Activated CD8-positive, alpha-beta memory T cell treated with anti-CD3 and anti-CD28 coated beads for 4 hours (primary cell): ENCODE measurements at regions not wholly inside any gene's neighbourhood (a gene's known extent, or its start where the extent isn't known, plus 50 kb on each side); places are given as distances from the start of the nearest gene placed in this dataset.
"Not testable (repeated sequence)": the region's sequence is repeated elsewhere in the genome, so short reads cannot be mapped to it uniquely, and the experiment has no call there.

ENCODE experiments used
- DNase-seq, 2 donors: peaks; one replicate each; pipeline ENCODE4 v3.0.0-alpha.2; 2020; ENCODE audit warnings: low read depth in 2 of 2

DNA sequence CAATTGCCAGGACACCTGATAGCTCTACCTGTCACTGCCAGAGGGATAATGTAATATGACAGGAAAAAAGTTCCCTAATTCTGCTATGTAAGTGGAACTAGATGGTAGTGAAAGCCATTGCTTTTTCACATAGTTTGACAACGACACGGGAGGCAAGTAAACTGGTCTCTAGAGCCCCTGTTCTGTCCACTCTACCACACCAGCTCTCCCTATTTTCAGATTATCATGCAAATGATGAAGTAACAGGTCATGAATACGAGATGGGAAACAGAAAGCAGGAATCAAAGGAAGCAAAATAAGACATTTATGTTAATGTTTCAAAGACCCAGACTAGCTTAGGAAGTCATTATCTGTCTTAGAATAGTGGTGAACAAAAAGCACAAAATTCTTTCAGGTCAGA, 56.2 kb downstream of the TAF11L14 start:
- no peak for DNase-seq

DNA sequence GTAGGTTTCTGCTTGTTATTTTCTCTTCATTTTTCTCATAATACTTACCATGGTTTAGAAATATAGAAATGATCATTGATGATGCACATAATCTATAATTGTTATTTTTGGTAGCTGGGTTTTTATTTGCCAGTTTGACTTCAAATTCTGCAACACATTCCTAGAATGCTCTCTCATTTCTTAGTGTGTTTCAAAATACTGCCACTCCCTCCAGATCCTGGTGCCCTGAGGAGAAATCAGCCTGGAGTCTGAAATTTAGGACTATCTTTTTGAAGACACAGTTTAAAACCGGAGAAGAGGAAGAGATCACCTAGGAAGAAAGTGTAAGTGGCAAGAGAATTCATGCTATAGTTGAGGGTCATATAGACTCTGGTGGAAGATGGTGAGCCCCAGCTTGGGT, 57.5 kb downstream of the TAF11L14 start:
- no peak for DNase-seq

DNA sequence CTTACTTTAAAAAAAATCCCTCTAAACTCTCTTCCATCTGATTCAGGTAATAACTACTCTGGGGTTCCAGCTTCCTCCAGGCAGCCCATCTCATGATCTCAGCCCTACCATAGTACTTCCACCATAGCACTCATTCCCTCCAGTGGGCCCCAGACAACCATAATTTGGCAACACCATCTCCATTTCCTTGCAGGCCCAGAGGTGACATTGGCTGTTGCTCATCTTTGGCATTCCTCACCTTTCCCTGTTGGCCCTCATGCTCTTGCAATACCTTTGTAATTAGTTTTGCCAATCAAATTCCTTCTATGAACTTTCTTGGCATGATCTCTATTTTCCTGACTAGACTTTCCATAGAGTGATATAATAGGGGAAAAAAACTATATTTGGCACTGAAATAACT, 60.1 kb downstream of the TAF11L14 start:
- DNase-seq = no peak

DNA sequence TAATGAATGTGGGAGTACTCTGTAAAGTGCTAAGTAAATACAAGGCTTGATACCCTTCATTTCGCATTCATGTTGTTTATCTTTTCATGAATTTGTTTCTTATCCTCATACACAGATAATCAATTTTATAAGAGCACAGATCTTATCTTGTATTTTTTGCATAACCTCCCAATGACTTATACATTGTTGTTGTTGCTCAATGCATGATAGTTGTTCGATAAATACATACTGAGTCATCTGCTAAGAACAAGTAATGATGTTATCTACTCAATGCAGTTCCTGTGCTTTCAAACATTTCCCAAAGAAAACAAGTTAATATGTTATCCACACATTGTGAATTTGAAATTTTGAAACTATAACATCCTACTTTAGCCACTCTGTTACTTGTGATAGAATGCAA, 60.7 kb downstream of the TAF11L14 start:
- no peak for DNase-seq

DNA sequence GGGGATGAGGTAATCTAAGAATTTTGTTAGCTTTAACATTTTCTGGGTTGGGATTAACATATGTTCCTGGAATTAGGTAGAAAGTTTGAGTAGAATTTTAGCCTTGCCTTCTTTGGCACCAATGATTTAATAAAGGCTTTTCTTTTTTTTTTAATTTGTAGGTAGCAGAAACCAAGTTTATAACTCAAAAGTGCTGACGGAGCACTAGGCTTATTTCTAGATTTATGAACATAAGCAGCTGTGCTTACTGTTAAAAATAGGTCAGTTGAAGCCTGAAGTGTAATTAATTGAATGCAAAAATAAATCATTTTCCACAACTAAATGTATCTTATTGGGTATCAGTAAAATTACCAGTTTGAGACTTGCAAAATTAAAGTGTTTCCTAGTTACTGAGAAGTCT, 62.4 kb downstream of the TAF11L14 start:
- DNase-seq = no peak

DNA sequence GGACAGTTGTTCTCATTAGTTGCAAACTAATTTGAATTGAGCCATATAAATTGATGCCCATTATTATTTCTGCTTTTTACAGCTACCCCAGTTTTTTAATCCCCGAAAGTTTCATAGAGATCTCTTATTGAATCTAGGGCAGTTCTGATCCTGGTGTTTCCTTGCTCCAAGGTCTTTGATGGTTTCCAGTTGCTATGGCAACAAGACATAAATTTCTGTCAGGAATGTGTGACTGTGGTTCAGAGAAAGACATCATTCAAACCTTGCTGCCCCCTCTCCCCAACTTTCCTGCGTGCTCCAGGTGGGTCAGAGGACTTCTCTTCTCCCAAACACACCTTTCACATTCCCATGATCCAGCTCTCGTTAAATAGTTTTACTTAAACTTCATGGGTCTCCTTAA, 63.4 kb downstream of the TAF11L14 start:
- no peak for DNase-seq

DNA sequence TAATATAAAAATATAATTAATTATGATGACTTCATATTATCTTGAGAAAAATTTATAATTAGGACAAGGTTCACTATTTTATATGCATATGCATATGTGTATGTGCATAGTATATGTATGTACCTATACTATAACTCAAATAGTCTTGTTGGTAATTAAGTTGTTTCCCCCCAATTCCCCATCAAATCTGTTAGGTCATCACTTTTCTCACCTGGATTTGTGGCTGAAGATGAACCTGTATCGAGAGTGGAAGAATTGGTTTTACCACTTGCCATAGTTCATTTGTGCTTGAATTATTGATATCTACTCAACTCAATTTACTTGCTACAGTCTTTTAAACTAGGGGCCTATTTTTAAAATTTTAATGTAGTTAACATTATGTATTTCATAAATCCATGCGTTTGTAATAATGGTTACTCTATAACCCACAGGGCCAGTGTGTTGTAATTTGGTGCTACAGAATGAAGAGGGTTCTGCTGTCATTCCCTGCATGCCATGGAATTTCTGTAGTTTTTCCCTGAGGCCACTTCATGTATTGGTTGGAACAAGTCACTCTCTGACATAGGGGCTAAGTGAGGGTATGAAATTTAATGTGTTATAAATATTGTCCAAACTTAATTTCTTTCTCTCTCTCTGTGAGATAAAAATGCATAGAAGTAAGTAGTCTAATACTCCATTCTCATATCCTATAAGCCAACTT, 74.9 kb downstream of the TAF11L14 start:
- DNase-seq = no peak

DNA sequence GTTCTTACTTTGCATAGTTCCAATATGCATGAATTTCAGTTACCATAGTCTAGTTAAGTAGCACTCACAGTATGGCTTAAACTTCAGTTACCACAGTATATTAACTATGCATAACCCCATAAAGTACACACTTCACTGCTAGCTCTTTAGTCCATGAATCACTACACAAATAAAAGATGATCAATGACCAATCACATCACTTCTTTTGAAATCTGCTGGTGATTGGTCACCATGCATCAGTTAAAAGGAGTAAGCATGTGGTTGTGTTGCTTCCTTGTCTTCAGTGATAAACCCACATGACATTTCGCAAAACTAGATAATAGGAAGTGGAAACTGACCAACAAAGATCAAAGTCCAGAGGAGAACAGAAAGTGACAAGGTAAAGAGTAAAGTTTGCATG, 79.0 kb downstream of the TAF11L14 start:
- DNase-seq = no peak

DNA sequence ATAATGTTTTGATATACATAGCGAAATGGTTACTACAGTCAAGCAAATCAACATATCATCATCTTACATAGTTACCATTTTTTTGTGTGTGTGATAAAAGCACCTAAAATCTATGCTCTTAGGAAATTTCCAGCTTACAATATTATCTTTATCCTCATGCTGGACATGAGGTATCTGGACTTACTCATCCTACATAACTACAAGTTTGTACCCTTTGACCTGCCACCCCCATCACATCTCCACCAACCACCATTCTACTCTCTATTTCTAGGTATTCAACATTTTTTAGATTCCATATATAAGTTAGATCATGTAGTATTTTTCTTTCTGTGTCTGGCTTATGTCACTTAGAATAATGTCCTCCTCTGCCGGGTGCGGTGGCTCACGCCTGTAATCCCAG, 79.9 kb downstream of the TAF11L14 start:
- no peak for DNase-seq

DNA sequence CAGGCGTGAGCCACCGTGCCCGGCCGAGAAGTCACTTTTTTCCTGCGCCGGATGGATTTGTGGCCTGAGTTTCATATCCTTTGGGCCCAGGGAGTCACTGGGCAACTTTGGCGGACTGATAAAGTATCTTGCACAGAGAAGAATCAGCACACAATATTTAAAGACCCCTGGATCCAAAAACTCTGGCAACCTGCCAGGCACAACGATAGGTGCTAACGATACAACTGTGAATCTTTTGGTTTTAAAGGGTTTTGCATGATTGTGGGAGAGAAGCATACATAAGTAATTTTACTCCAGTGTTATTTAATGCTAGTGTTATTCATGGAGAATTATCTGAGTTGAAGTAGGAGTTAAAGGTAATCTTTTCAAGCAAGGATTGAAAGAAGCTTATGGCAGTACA, 85.3 kb downstream of the TAF11L14 start:
- no peak for DNase-seq

DNA sequence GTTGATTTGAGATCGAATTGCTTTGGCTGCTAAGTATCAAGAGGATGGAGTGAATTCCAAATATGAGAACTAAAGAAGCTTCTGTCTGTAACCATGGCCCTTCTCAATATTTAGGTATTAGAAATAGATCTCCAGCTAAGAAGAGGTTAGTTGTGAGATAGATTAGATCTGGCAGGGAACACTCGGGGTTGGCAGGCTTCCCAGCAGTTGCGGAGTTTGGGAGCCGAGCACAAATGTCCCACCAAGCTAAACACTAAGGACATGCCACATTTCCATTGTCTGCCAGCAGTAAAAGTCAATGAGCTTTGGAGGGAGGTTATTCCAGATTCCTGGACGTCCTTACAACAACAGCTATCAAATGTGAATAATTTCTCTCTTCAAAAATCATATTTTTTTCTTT, 85.8 kb downstream of the TAF11L14 start:
- no peak for DNase-seq

DNA sequence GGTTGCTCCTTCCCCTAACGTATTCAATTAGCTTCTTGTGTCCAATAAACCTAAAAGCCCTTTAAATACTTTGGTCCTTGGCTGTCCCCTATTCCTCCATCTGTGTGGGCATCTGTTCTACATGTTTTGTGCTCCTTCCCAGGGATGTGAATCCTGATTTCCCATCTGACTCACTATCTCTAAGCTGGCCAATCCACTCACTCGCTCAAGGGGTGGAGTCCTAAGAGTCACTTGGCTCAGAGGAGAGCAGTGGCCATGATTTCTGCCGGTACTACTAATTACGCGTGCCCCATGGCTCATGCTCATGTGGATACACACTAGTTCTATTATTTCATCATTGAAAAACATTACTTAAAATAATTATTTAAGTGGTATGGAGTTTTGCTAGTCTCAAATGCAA, 89.6 kb downstream of the TAF11L14 start:
- DNase-seq = no peak

DNA sequence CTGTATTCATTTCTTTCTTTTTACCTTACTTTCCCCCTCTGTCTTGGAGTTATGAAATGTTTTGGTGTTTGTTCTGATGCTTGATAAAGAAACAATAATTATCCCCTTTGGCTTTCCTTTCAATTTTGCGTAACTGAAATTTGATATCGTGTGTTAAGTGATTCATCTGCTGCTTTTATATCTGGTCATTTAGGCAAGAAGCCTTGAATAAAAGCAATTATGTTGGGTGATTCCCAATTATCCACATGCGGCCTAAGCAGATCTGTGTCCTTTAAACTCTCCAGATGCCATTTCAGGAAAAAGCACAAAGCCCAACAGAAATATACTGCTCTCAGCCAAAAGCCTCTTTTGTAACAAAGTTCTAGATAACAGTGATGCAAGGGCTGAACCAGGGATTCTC, 92.8 kb downstream of the TAF11L14 start:
- no peak for DNase-seq

DNA sequence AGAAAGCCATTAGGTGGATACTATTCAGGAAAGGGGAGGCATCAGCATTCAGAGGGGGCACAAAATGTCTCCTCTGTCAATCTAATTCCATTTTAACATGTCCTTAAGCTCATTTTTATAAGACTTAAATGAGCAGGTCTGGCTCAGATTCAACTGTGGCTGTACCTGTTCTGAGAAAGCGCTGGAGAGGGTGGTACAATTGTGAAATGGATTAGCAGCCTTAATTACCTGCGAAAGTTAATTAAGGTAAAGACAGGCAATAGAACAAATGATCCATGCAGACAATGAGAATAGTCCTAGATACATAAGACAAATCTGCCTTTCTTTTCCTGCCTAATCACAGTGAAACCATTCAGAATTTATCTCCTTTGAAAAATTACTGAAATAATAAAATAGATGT, 96.2 kb downstream of the TAF11L14 start:
- no peak for DNase-seq

DNA sequence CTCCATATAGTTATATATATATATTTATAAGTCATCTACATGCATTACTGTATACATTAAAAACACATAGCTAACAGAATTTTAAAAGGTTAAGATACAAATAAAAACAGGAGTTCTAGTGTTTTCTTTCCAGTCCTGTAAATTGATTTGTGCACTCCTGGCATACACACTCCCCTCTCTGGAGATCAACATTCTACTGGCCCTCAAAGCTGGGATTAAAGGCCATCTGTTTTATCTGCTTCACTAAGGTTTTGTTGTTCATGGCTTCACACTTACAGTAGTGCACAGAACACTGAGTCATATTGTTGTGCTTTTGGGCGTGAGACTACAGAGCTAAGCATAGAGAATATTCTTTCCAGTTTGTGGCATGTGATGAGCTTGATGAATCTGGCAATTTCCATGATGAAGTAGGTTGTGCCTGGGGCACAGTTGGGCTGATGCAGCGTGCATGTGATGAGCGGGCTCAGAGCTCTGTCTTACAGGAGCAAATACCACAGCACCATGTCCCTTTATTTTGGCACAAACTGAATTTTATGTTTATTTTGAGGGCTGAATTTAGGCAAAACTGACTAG, 98.2 kb downstream of the TAF11L14 start:
- no peak for DNase-seq

DNA sequence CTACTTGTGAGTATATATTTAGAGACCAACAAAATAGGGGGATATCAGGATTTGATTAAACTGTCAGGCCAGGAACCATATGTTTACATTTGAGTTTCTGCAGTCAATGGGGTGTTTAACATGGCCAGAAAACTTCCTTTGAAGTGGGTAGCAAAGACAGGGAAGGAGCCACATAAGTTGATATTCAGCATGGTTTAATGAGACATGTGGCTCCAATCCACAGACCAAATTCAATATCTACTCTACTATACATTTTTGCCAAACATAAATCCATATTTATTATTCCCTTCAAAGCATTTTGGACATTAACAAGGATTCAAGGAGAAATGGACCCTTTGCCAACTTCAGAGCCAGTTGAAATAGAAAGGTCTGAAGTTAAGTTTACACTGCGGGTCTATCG, 99.8 kb downstream of the TAF11L14 start:
- DNase-seq = no peak

DNA sequence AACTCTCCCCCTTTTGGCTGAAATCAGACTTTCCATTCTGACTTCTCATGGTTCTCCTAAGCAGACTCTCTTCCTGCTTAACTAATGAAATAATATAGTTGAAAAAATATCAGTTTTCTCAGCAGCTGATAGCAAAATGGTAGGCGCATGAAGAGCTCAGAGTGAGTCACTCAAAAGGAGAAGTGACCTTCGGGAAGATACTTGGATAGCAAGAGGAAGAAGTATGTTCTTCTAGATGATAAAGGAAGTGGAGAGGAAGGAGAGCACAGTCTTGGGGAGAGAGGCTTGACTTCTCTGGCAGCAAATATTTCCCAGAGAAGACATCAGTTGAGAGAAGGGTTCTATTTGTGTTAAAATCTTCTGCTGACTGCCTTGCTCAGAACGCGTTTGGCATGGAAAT, 101.5 kb downstream of the TAF11L14 start:
- DNase-seq = no peak

DNA sequence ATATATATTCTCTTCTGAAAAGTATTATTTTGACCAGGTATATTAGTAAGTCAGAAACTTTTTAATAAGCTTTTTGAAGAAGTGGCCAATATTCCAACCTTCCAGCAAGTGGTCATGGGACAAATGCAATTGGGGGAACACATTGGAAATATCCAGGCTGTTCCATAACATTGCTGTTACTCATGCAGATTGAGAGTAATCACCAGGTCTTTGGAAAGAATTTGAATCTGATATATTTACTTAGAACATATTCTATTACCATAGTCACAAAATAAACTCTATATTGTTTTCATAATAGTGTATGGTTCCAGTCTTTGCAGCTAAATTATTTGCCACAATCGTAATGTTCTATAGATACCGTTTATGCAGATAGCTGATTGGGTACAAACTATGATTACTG, 102.8 kb downstream of the TAF11L14 start:
- DNase-seq = no peak

DNA sequence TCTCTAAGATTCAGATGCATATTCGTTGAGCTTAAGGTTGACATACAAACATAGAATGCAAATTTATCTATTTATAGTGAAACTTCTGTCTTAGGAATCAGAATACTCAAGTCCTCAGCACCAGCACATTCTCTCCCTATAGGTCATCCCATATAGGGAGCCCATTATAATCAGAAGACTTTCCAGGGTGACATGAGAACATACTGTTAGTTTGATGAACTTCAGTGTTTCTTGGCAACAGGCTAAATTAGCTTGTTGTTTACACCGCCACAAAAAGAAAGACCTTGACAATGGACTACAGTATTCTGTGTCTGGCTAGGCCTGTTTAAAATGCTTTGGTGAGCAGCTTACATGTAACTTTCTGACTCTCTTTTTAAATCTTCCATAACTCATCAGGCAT, 104.2 kb downstream of the TAF11L14 start:
- no peak for DNase-seq

DNA sequence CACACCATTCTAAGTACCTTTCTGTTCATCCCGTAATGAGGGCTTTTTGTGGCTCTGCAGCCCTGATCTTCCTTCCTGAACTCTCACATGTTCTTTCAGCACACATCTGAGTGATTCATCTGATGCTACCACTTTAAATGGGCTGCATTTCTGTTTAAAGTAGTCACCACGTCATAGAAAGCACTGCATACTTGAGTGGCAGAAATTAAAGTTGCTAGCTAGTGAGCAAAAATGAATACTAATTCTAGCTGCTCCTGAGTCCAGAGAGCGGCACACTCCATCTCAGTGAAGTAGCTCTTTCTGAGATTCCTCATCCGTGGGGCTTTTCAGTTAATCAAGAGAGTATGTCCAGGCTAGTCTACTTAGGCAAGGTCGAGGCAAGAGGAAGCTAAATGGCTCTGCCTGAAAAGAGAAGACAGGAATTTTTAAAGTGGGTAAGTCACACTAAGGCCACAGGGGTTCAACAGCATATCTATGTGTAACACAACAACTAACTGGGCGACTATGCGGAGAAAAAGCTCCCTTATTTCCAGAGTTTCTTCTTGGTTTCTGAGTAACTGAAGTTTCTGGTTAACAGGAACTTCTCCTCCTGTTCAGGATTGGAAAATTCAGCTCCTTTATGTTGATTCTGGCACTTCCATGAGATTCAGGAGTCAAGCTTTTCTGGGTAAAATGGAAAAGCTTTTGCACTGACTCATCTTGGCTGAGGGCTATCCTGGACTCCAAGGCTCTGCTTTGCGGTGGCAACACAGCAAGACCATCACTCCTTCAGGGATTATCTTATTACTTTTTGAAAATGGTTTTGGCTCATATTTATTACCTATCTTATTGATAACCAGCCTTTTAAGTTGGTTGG, 109.5 kb downstream of the TAF11L14 start:
- DNase-seq = no peak

DNA sequence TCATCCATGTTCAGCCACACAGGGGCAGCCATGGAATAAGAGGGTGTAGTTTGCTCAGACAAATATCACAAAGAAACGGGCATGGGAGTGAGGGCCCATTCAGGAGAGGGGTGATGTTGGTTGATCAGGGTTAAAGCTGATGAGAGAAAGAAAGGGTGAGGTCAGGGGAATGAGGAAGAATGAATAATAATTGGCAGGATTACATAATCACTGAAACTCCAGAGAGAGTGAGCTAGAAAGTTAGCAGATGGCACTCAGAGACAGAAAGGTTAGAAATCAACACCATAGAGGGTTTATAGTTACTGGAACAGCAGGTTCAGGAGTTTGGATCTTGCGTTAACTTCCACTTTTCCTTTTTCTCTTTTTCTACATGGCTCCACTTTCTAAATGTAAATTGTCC, 113.9 kb downstream of the TAF11L14 start:
- DNase-seq = no peak

DNA sequence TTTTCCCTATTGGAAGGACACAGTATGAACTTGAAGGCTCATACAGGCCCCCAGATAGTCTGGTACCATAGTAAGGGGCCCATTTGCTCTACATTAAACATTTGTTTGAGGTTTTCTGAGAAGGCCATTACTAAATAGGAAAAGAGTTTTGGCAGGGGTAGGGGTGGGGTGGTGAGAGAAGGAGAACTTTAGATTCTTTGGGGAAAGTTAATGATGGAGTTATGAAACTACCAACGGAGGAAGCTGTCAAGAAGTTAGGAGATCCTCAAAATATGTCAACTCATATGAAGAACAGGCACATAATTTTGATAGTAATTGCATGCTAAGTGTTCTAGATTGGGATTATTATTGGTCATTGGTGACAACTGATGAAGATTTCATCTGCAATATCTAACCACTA, 114.7 kb downstream of the TAF11L14 start:
- no peak for DNase-seq

DNA sequence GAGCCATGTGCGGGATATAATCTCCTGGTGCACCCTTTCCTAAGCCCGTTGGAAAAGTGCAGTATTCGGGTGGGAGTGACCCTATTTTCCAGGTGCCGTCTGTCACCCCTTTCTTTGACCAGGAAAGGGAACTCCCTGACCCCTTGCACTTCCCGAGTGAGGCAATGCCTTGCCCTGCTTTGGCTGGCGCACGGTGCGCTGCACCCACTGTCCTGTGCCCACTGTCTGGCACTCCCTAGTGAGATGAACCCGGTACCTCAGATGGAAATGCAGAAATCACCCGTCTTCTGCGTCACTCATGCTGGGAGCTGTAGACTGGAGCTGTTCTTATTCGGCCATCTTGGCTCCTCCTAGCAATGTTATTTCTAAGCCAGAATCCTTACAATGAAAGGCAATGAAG, 121.1 kb downstream of the TAF11L14 start:
- not testable (repeated sequence) for DNase-seq
